GM12878 (cell line): ENCODE measurements at regions not wholly inside any gene's neighbourhood (a gene's known extent, or its start where the extent isn't known, plus 50 kb on each side); places are given as distances from the start of the nearest gene placed in this dataset.

ENCODE experiments used
- ATAC-seq: fragments of 200-7000 bp; cut with Tn5 transposase; 3 replicates; pipeline ENCODE4 v1.9.1; 2020; ENCODE audit warnings: mild to moderate bottlenecking, moderate library complexity
- BruUV-seq: library from RNA; stranded (reverse); fragments of 400-500 nt; replicated peaks from 2 replicates; lab custom pipeline; 2021; lab: Mats Ljungman, UMichigan
- CTCF ChIA-PET: fragments of 300-600 bp; sonication (Branson Sonifier 250); formaldehyde crosslinking; extraction: SDS; loops from one replicate; lab custom pipeline; 2021; ENCODE audit warnings: inconsistent platforms; lab: Yijun Ruan, JAX
- POLR2A ChIA-PET: fragments of 350-600 bp; formaldehyde crosslinking; extraction: SDS; loops from one replicate; lab custom pipeline; 2021; ENCODE audit warnings: inconsistent platforms; lab: Charles Lee
- RAD21 ChIA-PET: fragments of 300-600 bp; sonication (Branson Sonifier 250); formaldehyde crosslinking; loops from one replicate; lab custom pipeline; 2023; ENCODE audit warnings: antibody characterized with exemption; ENCODE audit not compliant: unreplicated experiment; lab: Charles Lee
- SMC1A ChIA-PET: fragments of 300-600 bp; sonication (Branson Sonifier 250); formaldehyde crosslinking; loops from one replicate; lab custom pipeline; 2023; ENCODE audit not compliant: unreplicated experiment, uncharacterized antibody; lab: Charles Lee
- DNase-seq: peaks from one replicate; pipeline ENCODE4 v3.0.0-alpha.2; 2011; ENCODE audit warnings: low read depth, low spot score
- FAIRE-seq: peaks from 3 replicates; lab custom pipeline; 2011; peaks lifted over from hg19 to GRCh38; lab: Jason Lieb, UNC
- H2AFZ ChIP-seq: 2 replicates; pipeline ENCODE4 v1.6.0; 2011; ENCODE audit warnings: low read depth, low read length, control low read depth; ENCODE audit not compliant: control insufficient read depth
- H3K27ac ChIP-seq: 2 replicates; pipeline ENCODE4 v1.5.1; 2011; ENCODE audit warnings: control low read depth; ENCODE audit not compliant: control insufficient read depth, insufficient read depth
- H3K27me3 ChIP-seq, 2 experiments: replicated peaks in 1 of 2; 2 replicates each; pipeline versions ENCODE4 v1.6.0 to v1.6.1; 2011; ENCODE audit warnings: low read length in 1 of 2; ENCODE audit not compliant: control insufficient read depth in 2 of 2, insufficient read depth in 2 of 2
- H3K36me3 ChIP-seq, 2 experiments: 2 replicates each; pipeline ENCODE4 v1.5.1; 2011; ENCODE audit warnings: low read length in 1 of 2; ENCODE audit not compliant: control insufficient read depth in 2 of 2, insufficient read depth in 2 of 2
- H3K4me1 ChIP-seq: 2 replicates; pipeline ENCODE4 v1.6.1; 2011; ENCODE audit warnings: mild to moderate bottlenecking, low read length, moderate library complexity, mixed read lengths; ENCODE audit not compliant: control insufficient read depth, insufficient read depth
- H3K4me2 ChIP-seq: 2 replicates; pipeline ENCODE4 v1.6.0; 2011; ENCODE audit warnings: control low read depth; ENCODE audit not compliant: control insufficient read depth, insufficient read depth
- H3K4me3 ChIP-seq: fragments of 200-600 bp; sonication (generic); 2 replicates; pipeline ENCODE4 v1.5.1; 2016
- H3K79me2 ChIP-seq: 2 replicates; pipeline ENCODE4 v1.6.0; 2011; ENCODE audit warnings: low read length; ENCODE audit not compliant: control insufficient read depth, insufficient read depth
- H3K9ac ChIP-seq: 2 replicates; pipeline ENCODE4 v1.8.0; 2011; ENCODE audit warnings: low read length, control low read depth, mixed read lengths; ENCODE audit not compliant: control insufficient read depth, insufficient read depth
- H3K9me3 ChIP-seq: replicated peaks from 3 replicates; pipeline ENCODE4 v1.5.1; 2011; ENCODE audit warnings: mild to moderate bottlenecking, low read length; ENCODE audit not compliant: control insufficient read depth, insufficient read depth
- H4K20me1 ChIP-seq: 2 replicates; pipeline ENCODE4 v1.6.0; 2011; ENCODE audit not compliant: control insufficient read depth, insufficient read depth
- ASH2L ChIP-seq: fragments of 300-600, 200-600 bp; sonication (generic); IDR thresholded peaks from 2 replicates; pipeline ENCODE4 v1.6.1; 2017; ENCODE audit warnings: low read depth, mild to moderate bottlenecking, borderline replicate concordance
- ATF7 ChIP-seq: fragments of 450-650 bp; IDR thresholded peaks from 2 replicates; pipeline ENCODE4 v1.6.1; 2016; ENCODE audit warnings: low read depth, mild to moderate bottlenecking
- GABPA ChIP-seq: IDR thresholded peaks from 2 replicates; pipeline ENCODE4 v1.6.1; 2014; ENCODE audit warnings: antibody characterized with exemption, low read depth, mild to moderate bottlenecking, inconsistent platforms
- HDGF ChIP-seq: fragments of 450-650 bp; IDR thresholded peaks from 2 replicates; pipeline ENCODE4 v1.6.1; 2016; ENCODE audit warnings: antibody characterized with exemption
- KDM1A ChIP-seq: fragments of 200-600 bp; sonication (generic); IDR thresholded peaks from 2 replicates; pipeline ENCODE4 v1.6.1; 2016; ENCODE audit warnings: borderline replicate concordance
- NFXL1 ChIP-seq: fragments of 450-650 bp; IDR thresholded peaks from 2 replicates; pipeline ENCODE4 v1.6.1; 2017; ENCODE audit warnings: antibody characterized with exemption, mild to moderate bottlenecking, borderline replicate concordance
- TCF3 ChIP-seq: IDR thresholded peaks from 2 replicates; pipeline ENCODE4 v1.6.1; 2012; ENCODE audit warnings: low read depth, mild to moderate bottlenecking, low read length, borderline replicate concordance; ENCODE audit not compliant: insufficient read depth
- ZNF217 ChIP-seq: fragments of 450-650 bp; IDR thresholded peaks from 2 replicates; pipeline ENCODE4 v1.6.1; 2017; ENCODE audit warnings: antibody characterized with exemption, mild to moderate bottlenecking
- WGBS: methylation state at CpG from one replicate; pipeline ENCODE4 v1.1.6; 2016; ENCODE audit warnings: low lambda C conversion rate; ENCODE audit not compliant: insufficient replicate concordance, insufficient coverage; ENCODE audit errors: missing lambda C conversion rate; 5-methylcytosine and 5-hydroxymethylcytosine counted together
- in situ Hi-C: fragments of 300-500 bp; cut with MboI; formaldehyde crosslinking; loops from 9 replicates; pipeline ENCODE4 v1.14.3; 2018; ENCODE audit warnings: mixed read lengths
- intact Hi-C: fragments of 100-400 bp; cut with micrococcal nuclease; formaldehyde crosslinking; loops from one replicate; pipeline ENCODE4 v1.14.2; 2022; ENCODE audit not compliant: unreplicated experiment
- TF ChIP-seq, protein P1 (sequence below): IDR thresholded peaks from 2 replicates; pipeline ENCODE4 v1.6.1; 2011; ENCODE audit warnings: mild to moderate bottlenecking, low read depth, low read length, moderate library complexity; ENCODE audit not compliant: insufficient replicate concordance
- TF ChIP-seq, protein P2 (sequence below): IDR thresholded peaks from 2 replicates; pipeline ENCODE4 v1.6.1; 2012; ENCODE audit warnings: low read depth, low read length, improper control_type of control experiment
- TF ChIP-seq, protein P3 (sequence below): fragments of 450-650 bp; IDR thresholded peaks from 2 replicates; pipeline ENCODE4 v1.6.1; 2014; ENCODE audit warnings: mild to moderate bottlenecking
- TF ChIP-seq, protein P4 (sequence below): fragments of 450-650 bp; IDR thresholded peaks from 2 replicates; pipeline ENCODE4 v1.6.1; 2016; ENCODE audit warnings: mild to moderate bottlenecking

DNA sequence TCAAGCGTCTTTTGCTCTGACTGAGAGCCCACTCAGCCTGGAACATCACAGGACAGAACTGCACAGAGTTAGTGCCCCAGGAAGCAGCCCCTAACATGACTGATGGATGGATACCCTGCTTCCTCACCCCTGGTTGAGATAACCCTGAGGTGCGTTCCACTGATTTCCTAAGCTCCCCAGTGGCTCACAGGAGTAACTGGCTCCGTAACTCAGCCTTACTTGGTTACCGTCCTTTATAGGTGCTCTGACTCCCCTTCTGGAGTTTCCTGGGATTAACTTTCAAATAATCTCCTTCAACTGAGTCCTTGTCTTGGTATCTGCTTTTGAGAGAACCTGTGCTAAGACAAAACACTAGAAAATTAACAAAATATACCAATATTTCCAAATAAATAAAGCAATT, 449.5 kb downstream of the AGTPBP1 start:
- in situ Hi-C loops: no loop called here
- H3K4me1 ChIP-seq: no peaks in the 10 kb centered on the region
- no peak overlapping the region for H3K9ac ChIP-seq
- no peaks in the 10 kb centered on the region for H4K20me1 ChIP-seq
- no peak for ATAC-seq
- H3K27me3 ChIP-seq: no peaks in the 10 kb centered on the region; a peak in 2 of 4 replicates
- no peaks in the 10 kb centered on the region for H3K79me2 ChIP-seq
- H2AFZ ChIP-seq: no peak overlapping the region
- CTCF ChIA-PET: no interaction called here
- H3K27ac ChIP-seq: no peak overlapping the region
- no peak for FAIRE-seq
- no peaks in the 10 kb centered on the region; the same call in 2 of the 3 replicates for H3K9me3 ChIP-seq
- no TSS peak for BruUV-seq
- TF ChIP-seq, protein P1, sequence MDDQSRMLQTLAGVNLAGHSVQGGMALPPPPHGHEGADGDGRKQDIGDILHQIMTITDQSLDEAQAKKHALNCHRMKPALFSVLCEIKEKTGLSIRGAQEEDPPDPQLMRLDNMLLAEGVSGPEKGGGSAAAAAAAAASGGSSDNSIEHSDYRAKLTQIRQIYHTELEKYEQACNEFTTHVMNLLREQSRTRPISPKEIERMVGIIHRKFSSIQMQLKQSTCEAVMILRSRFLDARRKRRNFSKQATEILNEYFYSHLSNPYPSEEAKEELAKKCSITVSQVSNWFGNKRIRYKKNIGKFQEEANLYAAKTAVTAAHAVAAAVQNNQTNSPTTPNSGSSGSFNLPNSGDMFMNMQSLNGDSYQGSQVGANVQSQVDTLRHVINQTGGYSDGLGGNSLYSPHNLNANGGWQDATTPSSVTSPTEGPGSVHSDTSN: no peak
- TF ChIP-seq NFXL1 (no peak), ZNF217 (no peak), HDGF (no peak), ATF7 (no peak), ASH2L (no peak), KDM1A (no peak), TCF3 (no peak), GABPA (no peak)
- TF ChIP-seq, protein P2, sequence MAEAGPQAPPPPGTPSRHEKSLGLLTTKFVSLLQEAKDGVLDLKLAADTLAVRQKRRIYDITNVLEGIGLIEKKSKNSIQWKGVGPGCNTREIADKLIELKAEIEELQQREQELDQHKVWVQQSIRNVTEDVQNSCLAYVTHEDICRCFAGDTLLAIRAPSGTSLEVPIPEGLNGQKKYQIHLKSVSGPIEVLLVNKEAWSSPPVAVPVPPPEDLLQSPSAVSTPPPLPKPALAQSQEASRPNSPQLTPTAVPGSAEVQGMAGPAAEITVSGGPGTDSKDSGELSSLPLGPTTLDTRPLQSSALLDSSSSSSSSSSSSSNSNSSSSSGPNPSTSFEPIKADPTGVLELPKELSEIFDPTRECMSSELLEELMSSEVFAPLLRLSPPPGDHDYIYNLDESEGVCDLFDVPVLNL: no peak
- TF ChIP-seq, protein P3, sequence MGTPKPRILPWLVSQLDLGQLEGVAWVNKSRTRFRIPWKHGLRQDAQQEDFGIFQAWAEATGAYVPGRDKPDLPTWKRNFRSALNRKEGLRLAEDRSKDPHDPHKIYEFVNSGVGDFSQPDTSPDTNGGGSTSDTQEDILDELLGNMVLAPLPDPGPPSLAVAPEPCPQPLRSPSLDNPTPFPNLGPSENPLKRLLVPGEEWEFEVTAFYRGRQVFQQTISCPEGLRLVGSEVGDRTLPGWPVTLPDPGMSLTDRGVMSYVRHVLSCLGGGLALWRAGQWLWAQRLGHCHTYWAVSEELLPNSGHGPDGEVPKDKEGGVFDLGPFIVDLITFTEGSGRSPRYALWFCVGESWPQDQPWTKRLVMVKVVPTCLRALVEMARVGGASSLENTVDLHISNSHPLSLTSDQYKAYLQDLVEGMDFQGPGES: no peak
- TF ChIP-seq, protein P4, sequence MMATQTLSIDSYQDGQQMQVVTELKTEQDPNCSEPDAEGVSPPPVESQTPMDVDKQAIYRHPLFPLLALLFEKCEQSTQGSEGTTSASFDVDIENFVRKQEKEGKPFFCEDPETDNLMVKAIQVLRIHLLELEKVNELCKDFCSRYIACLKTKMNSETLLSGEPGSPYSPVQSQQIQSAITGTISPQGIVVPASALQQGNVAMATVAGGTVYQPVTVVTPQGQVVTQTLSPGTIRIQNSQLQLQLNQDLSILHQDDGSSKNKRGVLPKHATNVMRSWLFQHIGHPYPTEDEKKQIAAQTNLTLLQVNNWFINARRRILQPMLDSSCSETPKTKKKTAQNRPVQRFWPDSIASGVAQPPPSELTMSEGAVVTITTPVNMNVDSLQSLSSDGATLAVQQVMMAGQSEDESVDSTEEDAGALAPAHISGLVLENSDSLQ: no peak
- no peak for DNase-seq
- H3K4me3 ChIP-seq: no peak overlapping the region
- intact Hi-C loops: no loop called here
- H3K4me2 ChIP-seq: no peak overlapping the region
- RAD21 ChIA-PET: no interaction called here
- SMC1A ChIA-PET: no interaction called here
- no peaks in the 10 kb centered on the region for H3K36me3 ChIP-seq
- POLR2A ChIA-PET: no interaction called here
- 29% methylated on average over 4 of the region's 4 CpGs for WGBS
